ENCODE measurements at regions not wholly inside any gene's neighbourhood (a gene's known extent, or its start where the extent isn't known, plus 50 kb on each side); places are given as distances from the start of the nearest gene placed in this dataset.

DNA sequence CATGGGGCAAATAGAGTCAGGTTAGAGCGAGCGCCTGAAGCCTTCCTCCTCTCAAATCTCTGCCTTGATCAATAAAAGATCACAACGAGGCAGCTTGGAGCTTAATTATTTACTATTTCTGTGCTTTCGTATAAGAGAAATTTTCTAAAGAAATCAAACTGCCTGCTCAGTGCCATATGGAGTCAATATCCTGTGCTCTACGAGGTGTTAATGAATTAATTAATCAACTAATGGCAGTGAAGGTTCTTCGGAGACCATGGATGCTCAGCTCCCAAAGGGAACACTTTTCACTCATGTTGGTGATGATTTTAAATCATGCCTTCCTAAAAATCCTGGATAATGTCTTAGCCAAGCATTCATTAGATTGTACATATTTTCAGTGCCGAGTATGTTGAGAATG lies 153.5 kb upstream of the PPP2R3A start:
- no peak for TF ChIP-seq SUZ12 (IDR thresholded peaks at IDR 0.05; ENCODE audit: extremely low read depth, insufficient read depth, insufficient read length)
- no peak for TF ChIP-seq ZNF274 (IDR thresholded peaks at IDR 0.05; ENCODE audit: low read depth, low read length)

All from NT2/D1 (cell line).